Amniotic stem cell (primary cell): ENCODE measurements at regions not wholly inside any gene's neighbourhood (a gene's known extent, or its start where the extent isn't known, plus 50 kb on each side); places are given as distances from the start of the nearest gene placed in this dataset.

Experiments
- DNase-seq: peaks from one replicate; lab custom pipeline; 2025; lab: John Stamatoyannopoulos, UW

DNA sequence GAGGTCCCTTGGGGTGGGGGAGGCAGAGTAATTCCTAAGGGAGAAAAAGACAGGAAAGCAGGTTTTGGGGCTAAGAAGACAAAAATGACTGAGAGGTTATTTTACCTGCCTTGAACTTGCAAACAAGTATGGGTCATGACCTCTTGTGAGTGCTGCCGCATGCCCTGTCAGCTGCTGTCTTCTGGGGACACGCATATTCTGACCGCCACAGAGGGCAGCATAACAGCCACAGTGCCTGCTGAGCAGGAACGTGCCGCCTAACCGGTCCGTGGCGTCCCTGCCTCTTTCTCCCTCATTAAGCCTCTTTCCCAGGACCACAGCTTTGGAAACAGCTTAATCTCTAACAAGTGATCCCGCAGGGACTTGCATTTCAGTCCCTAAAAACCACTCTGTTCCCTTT is 51.3 kb upstream of the KCNA1 start:
- DNase-seq: no peak

DNA sequence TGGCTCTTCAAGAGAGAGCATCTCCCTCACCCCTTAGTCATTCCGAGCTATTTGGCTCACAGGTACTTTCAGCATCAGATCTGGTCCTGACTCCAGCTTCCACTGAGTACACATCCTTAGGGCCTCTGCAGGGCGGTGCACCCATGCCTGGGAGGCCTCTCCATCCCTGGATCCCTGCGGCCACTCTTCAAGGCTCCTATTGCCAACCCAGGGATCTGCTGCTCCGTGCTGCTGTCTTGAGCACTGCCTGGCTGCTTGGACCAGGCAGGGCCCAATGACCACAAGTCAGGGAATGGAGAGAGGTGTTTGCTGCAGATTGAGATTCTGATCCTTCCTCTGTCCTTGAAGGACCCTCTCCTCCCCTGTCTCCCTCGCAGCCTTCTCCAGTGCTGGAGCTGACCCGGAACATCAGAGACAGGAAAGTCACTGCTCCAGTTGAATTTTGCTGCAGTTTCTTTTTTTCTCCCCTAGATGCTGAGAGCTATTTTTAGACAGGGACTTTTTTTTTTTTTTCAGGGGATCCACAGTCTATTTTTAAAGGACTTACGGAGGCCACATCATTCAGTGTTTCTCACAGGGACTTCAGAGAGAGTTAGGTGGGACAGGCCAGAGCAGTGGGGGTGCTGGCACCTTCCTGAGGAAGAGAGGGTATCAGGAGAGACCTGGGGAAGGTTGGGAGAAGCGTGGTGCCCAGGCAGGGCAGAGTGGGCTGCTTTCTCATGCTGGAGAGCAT is 50.1 kb upstream of the KCNA1 start:
- DNase-seq: no peak
